ENCODE measurements at regions not wholly inside any gene's neighbourhood (a gene's known extent, or its start where the extent isn't known, plus 50 kb on each side); places are given as distances from the start of the nearest gene placed in this dataset.
"Not testable (repeated sequence)": the region's sequence is repeated elsewhere in the genome, so short reads cannot be mapped to it uniquely, and the experiment has no call there.

DNA sequence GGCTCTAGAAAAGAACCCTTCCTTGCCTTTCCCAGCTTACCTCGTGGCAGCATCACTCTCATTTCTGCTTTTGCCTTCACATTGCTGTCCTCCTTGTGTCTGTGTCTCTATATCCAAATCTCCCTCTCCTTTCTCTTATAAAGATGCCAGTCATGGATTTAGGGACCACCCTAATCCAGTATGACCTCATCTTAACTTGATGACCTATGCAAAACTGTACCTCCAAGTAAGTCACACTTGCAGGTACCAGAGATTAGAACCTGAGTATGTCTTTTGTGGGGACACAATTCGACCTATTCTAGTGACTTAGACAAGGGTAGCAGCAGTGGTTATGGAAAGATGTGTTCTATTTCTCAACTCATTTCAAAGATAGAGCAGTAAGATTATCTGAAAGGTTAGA, 160.1 kb downstream of the HMHB1 start:
- no peak overlapping the region for H3K4me3 ChIP-seq
- no peak for DNase-seq
- no peaks in the 10 kb centered on the region for H3K36me3 ChIP-seq

DNA sequence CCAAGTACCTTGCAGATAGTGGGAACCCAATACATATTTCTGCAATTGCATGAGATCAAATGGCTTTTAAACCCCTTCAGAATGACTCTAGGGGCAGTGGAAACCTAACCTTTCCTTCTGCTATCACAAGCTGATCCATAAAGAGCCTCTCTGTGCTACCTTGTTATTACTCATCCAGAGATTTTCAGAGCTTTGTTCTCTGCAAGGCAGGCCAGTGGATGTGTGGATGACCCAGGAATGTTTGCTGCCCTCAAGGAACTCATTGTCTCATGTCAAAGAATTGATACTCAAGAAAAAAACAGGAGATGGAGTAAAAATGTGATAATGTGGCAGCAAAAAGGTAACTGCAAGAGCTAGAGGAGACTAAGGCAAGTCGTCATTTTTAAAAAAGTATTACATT, 164.1 kb downstream of the HMHB1 start:
- H3K4me1 ChIP-seq: no peaks in the 10 kb centered on the region
- H3K27ac ChIP-seq: no peak overlapping the region
- no peak for DNase-seq
- no peaks in the 10 kb centered on the region for H3K27me3 ChIP-seq
- no peak overlapping the region for H3K4me3 ChIP-seq
- H3K36me3 ChIP-seq: no peaks in the 10 kb centered on the region
- TF ChIP-seq POLR2A (IDR thresholded peaks at IDR 0.05): no peak
- TF ChIP-seq, protein P1, sequence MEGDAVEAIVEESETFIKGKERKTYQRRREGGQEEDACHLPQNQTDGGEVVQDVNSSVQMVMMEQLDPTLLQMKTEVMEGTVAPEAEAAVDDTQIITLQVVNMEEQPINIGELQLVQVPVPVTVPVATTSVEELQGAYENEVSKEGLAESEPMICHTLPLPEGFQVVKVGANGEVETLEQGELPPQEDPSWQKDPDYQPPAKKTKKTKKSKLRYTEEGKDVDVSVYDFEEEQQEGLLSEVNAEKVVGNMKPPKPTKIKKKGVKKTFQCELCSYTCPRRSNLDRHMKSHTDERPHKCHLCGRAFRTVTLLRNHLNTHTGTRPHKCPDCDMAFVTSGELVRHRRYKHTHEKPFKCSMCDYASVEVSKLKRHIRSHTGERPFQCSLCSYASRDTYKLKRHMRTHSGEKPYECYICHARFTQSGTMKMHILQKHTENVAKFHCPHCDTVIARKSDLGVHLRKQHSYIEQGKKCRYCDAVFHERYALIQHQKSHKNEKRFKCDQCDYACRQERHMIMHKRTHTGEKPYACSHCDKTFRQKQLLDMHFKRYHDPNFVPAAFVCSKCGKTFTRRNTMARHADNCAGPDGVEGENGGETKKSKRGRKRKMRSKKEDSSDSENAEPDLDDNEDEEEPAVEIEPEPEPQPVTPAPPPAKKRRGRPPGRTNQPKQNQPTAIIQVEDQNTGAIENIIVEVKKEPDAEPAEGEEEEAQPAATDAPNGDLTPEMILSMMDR (IDR thresholded peaks at IDR 0.05): no peak
- H3K9me3 ChIP-seq: no peaks in the 10 kb centered on the region

More for the DNA sequence above, 160.1 kb downstream of the HMHB1 start:
- no peaks in the 10 kb centered on the region for H3K27me3 ChIP-seq
- no peak overlapping the region for H3K27ac ChIP-seq
- TF ChIP-seq, protein P1 (IDR thresholded peaks at IDR 0.05): no peak
- no peak for TF ChIP-seq POLR2A (IDR thresholded peaks at IDR 0.05)
- no peaks in the 10 kb centered on the region for H3K4me1 ChIP-seq
- H3K9me3 ChIP-seq: no peaks in the 10 kb centered on the region

DNA sequence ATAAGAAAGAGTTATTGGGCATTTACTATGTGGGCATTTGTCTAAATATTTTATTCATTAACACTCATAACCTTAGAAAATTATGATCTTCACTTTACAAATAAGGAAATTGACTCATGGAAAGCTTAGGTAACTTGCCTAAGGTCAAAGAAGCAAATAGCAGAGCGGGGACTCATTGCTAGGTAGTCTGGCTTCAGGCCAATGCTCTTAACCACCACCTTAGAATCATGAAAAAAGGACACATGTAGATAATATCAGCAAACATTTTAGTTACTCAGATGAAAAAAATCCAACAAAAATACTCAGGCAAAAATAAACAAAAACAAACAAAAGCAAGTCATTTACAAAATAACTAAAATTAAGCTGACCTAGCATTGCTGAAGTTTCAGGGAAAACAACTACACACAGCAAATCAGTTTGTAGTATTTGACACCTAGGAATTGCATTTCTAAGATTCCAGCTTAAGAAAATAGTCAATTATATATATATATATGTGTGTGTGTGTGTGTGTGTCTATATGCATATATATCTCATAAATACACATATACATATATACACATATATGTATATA, 166.0 kb downstream of the HMHB1 start:
- H3K9me3 ChIP-seq: no peaks in the 10 kb centered on the region
- no peaks in the 10 kb centered on the region for H3K27me3 ChIP-seq
- TF ChIP-seq POLR2A (IDR thresholded peaks at IDR 0.05): no peak
- TF ChIP-seq, protein P1 (IDR thresholded peaks at IDR 0.05): no peak
- no peak overlapping the region for H3K4me3 ChIP-seq
- no peak overlapping the region for H3K27ac ChIP-seq
- H3K4me1 ChIP-seq: no peaks in the 10 kb centered on the region
- no peaks in the 10 kb centered on the region for H3K36me3 ChIP-seq
- no peak for DNase-seq

DNA sequence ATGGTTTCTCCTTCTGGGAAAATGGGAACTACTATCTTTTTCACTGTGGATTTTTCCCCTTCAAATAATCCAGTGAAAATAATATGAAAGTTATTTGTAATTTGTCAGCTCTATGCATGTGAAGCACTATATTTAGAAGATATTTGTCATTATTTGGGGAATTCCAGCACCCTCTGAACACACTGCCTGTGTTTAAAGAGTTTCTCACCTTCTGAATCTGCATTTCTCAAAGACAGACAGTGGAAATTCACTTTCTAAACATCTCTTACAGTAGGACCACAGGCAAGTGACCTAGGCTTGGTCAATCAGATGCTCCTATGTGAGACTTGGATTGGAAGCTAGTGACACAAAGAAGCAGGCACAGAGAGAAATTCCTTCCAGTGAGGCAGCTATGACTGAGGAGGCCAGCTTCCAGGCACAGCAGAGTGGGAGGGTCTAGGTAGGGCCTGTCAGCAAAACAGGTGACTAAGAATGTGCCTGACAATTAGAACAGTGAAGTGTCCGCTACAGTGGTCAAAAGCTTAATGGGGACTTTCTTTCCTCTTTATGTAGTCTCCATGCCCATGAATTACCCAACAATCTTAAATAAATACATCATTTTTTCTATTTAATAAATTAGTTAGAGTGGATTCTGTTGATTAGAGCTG, 167.2 kb downstream of the HMHB1 start:
- Histone ChIP-seq H3K4me3 (no peak overlapping the region), H3K4me1 (no peaks in the 10 kb centered on the region), H3K36me3 (no peaks in the 10 kb centered on the region), H3K27ac (no peak overlapping the region), H3K9me3 (no peaks in the 10 kb centered on the region), H3K27me3 (no peaks in the 10 kb centered on the region)
- DNase-seq: no peak
- TF ChIP-seq, protein P1 (IDR thresholded peaks at IDR 0.05): no peak
- no peak for TF ChIP-seq POLR2A (IDR thresholded peaks at IDR 0.05)

DNA sequence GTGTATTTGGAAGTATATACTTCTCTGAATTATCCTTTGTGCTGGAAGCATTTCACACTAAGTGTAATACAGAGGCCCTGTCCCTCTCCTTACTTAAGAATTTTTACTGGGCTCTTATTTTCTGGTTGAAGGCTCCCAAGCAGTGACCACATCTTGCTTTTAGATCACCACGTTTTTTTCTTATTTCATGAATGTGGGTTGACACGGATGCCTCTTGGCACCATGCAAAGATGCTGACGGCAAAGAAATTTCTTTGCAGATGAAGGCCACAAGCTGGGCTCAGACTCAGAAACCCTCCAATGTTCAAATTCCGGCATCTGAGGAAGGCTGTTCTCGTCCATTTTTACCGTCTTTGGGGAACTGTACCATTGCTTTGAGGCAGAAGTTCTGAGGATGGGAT, 168.5 kb downstream of the HMHB1 start:
- H3K36me3 ChIP-seq: no peaks in the 10 kb centered on the region
- H3K4me3 ChIP-seq: no peak overlapping the region
- H3K27me3 ChIP-seq: no peaks in the 10 kb centered on the region
- no peak for DNase-seq
- H3K9me3 ChIP-seq: no peaks in the 10 kb centered on the region
- H3K27ac ChIP-seq: no peak overlapping the region
- TF ChIP-seq POLR2A (IDR thresholded peaks at IDR 0.05): no peak
- TF ChIP-seq, protein P1 (IDR thresholded peaks at IDR 0.05): no peak
- H3K4me1 ChIP-seq: no peaks in the 10 kb centered on the region

DNA sequence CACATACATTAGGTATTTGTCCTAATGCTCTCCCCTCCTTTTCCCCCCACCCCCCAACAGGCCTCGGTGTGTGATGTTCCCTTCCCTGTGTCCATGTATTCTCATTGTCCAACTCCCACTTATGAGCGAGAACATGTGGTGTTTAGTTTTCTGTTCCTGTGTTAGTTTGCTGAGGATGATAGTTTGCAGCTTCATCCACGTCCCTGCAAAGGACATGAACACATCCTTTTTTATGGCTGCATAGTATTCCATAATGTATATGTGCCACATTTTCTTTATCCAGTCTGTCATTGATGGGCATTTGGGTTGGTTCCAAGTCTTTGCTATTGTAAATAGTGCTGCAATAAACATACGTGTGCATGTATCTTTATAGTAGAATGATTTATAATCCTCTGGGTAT, 171.0 kb downstream of the HMHB1 start:
- H3K4me3 ChIP-seq, H3K4me1 ChIP-seq, DNase-seq, H3K9me3 ChIP-seq, H3K27ac ChIP-seq, H3K36me3 ChIP-seq, H3K27me3 ChIP-seq: not testable (repeated sequence)
